Lower leg skin (tissue), 3 donors: ENCODE measurements at regions not wholly inside any gene's neighbourhood (a gene's known extent, or its start where the extent isn't known, plus 50 kb on each side); places are given as distances from the start of the nearest gene placed in this dataset.

Experiments used
- POLR2A ChIP-seq, 2 donors: fragments of 450-650 bp; IDR thresholded peaks; one replicate each; pipeline ENCODE4 v1.6.1; 2016 to 2017; ENCODE audit warnings: antibody characterized with exemption in 2 of 2, mild to moderate bottlenecking in 1 of 2, moderate library complexity in 1 of 2
- TF ChIP-seq, protein P1 (sequence below), 3 donors: fragments of 450-650 bp; IDR thresholded peaks; one replicate each; pipeline ENCODE4 v1.5.1; 2016; ENCODE audit warnings: antibody characterized with exemption in 3 of 3, mild to moderate bottlenecking in 3 of 3, moderate library complexity in 2 of 3

DNA sequence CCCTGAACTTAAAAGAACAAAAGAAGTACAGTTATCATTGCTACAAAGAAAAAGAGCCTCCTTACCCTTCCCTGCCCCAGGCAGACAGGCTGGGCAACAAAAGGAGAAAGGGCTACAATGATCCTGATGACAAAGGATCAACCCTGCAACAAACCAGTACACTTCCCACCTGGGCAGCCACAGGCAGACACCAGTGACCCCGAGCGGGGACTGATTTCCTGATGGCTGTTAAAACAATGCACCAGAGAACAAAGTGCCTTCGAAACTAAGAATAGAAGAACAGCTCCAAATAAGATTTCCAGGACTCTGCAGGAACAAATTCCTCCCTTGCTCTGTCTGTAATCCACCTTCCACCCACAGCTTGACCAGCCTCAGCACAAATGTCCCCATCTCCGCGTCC is 106.3 kb upstream of the ARHGEF3 start:
- TF ChIP-seq, protein P1, sequence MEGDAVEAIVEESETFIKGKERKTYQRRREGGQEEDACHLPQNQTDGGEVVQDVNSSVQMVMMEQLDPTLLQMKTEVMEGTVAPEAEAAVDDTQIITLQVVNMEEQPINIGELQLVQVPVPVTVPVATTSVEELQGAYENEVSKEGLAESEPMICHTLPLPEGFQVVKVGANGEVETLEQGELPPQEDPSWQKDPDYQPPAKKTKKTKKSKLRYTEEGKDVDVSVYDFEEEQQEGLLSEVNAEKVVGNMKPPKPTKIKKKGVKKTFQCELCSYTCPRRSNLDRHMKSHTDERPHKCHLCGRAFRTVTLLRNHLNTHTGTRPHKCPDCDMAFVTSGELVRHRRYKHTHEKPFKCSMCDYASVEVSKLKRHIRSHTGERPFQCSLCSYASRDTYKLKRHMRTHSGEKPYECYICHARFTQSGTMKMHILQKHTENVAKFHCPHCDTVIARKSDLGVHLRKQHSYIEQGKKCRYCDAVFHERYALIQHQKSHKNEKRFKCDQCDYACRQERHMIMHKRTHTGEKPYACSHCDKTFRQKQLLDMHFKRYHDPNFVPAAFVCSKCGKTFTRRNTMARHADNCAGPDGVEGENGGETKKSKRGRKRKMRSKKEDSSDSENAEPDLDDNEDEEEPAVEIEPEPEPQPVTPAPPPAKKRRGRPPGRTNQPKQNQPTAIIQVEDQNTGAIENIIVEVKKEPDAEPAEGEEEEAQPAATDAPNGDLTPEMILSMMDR (IDR thresholded peaks at IDR 0.05), result no peak
- no peak for TF ChIP-seq POLR2A (IDR thresholded peaks at IDR 0.05)
